Breast epithelium (tissue), 3 donors: ENCODE measurements at regions not wholly inside any gene's neighbourhood (a gene's known extent, or its start where the extent isn't known, plus 50 kb on each side); places are given as distances from the start of the nearest gene placed in this dataset.

Experiments
- CTCF ChIP-seq, 3 donors: fragments of 450-650 bp; IDR thresholded peaks; one replicate each; pipeline ENCODE4 v1.5.1; 2016 to 2017; ENCODE audit warnings: antibody characterized with exemption in 3 of 3, mild to moderate bottlenecking in 3 of 3, moderate library complexity in 3 of 3
- POLR2AphosphoS5 ChIP-seq, 3 donors: sonication (generic); formaldehyde crosslinking; IDR thresholded peaks; one replicate each; pipeline ENCODE4 v1.6.1; 2017; ENCODE audit warnings: antibody characterized with exemption in 3 of 3

DNA sequence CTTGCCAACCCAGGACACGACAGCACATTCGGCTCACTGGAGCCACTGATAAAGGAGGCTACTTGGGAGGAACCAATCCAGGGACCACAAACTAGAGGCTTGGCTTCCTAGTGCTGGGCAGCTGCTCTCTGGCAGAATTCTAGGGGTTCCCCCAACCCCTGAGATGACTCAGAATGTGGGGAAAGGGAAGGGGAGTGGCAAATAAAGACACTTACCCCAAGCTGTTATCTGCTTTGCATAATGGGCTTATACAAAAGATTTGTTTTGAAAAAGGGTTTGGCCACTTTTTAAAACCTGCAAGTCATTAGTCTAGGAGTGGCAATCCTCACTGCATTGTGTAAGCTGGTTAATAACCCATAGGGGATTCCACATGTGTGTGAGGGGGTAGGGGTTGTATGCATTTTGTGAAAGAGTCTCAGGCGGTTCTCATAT, 64.1 kb upstream of the LMO1 start:
- no peak for TF ChIP-seq CTCF (IDR thresholded peaks at IDR 0.05)
- TF ChIP-seq POLR2AphosphoS5 (IDR thresholded peaks at IDR 0.05) = no peak
